Parathyroid adenoma (tissue), 2 donors: ENCODE measurements at regions not wholly inside any gene's neighbourhood (a gene's known extent, or its start where the extent isn't known, plus 50 kb on each side); places are given as distances from the start of the nearest gene placed in this dataset.

Experiments used
- H2AFZ ChIP-seq: fragments of 300-600 bp; sonication (generic); one replicate; pipeline ENCODE4 v1.7.0; 2017; ENCODE audit warnings: antibody characterized with exemption, mild to moderate bottlenecking
- H3K27ac ChIP-seq: fragments of 300-600 bp; sonication (generic); one replicate; pipeline ENCODE4 v1.7.0; 2017
- H3K27me3 ChIP-seq: fragments of 300-600 bp; sonication (generic); one replicate; pipeline ENCODE4 v1.7.0; 2017; ENCODE audit warnings: low read length; ENCODE audit not compliant: control insufficient read depth, insufficient read depth
- H3K36me3 ChIP-seq: fragments of 300-600 bp; sonication (generic); one replicate; pipeline ENCODE4 v1.7.0; 2017; ENCODE audit warnings: low read length; ENCODE audit not compliant: control insufficient read depth, insufficient read depth
- H3K4me1 ChIP-seq: fragments of 300-600 bp; sonication (generic); one replicate; pipeline ENCODE4 v1.7.0; 2017; ENCODE audit warnings: control low read depth
- H3K4me2 ChIP-seq: fragments of 300-600 bp; sonication (generic); one replicate; pipeline ENCODE4 v1.7.0; 2017; ENCODE audit warnings: low read length
- H3K4me3 ChIP-seq: fragments of 300-600 bp; sonication (generic); one replicate; pipeline ENCODE4 v1.7.0; 2017; ENCODE audit warnings: low read depth, low read length
- H3K79me2 ChIP-seq: fragments of 300-600 bp; sonication (generic); one replicate; pipeline ENCODE4 v1.7.0; 2017; ENCODE audit warnings: control low read depth
- H3K9ac ChIP-seq: fragments of 300-600 bp; sonication (generic); one replicate; pipeline ENCODE4 v1.7.0; 2017; ENCODE audit warnings: mild to moderate bottlenecking
- H3K9me3 ChIP-seq: fragments of 300-600 bp; sonication (generic); one replicate; pipeline ENCODE4 v1.7.0; 2017; ENCODE audit warnings: low read length; ENCODE audit not compliant: control insufficient read depth
- CTCF ChIP-seq: fragments of 300-600 bp; sonication (generic); IDR thresholded peaks from one replicate; pipeline ENCODE4 v1.7.0; 2017; ENCODE audit warnings: antibody characterized with exemption, mild to moderate bottlenecking
- donor health status: primary hyperparathyroidism.

- H3K27me3 ChIP-seq, result no peaks in the 10 kb centered on the region
- H3K4me1 ChIP-seq, result no peaks in the 10 kb centered on the region
- no peaks in the 10 kb centered on the region for H3K36me3 ChIP-seq
- peaks cover 3% of the 10 kb centered on the region for H3K9me3 ChIP-seq
- H3K4me2 ChIP-seq, result no peak overlapping the region
- no peaks in the 10 kb centered on the region for H3K79me2 ChIP-seq
- H2AFZ ChIP-seq, result no peak overlapping the region
- no peak overlapping the region for H3K9ac ChIP-seq
- H3K27ac ChIP-seq, result no peak overlapping the region
- H3K4me3 ChIP-seq, result no peak overlapping the region
- TF ChIP-seq CTCF, result no peak
Measured at GRCh38 chr2:181755181-181755580, 74.9 kb upstream of the NEUROD1 start.

DNA sequence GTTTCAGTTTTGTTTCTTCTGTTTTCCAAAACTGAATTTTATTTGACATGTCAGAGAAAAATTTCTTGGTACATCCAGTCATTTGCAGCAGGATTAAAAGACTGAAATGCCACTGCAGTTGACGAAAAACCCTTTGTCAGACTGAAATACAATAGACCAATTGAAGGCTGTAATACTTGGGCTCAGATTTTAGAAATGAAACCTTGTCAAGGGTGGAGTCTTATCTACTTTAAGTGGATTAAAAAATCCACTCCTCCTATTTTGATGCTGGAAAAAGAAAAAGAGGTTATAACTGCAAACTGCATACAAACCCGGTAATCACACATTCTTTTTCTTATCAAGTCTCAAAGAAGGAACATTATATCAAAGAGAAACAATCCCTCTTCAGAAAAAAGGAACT lies 80.2 kb upstream of the NEUROD1 start:
- Histone ChIP-seq H3K9ac (no peak overlapping the region), H3K4me1 (no peaks in the 10 kb centered on the region), H2AFZ (no peak overlapping the region), H3K79me2 (no peaks in the 10 kb centered on the region), H3K9me3 (peaks cover 3% of the 10 kb centered on the region), H3K27ac (no peak overlapping the region), H3K36me3 (no peaks in the 10 kb centered on the region), H3K4me2 (no peak overlapping the region), H3K4me3 (no peak overlapping the region), H3K27me3 (no peaks in the 10 kb centered on the region)
- TF ChIP-seq CTCF, result no peak

GRCh38 chr2:181761175-181761574 lies 80.9 kb upstream of the NEUROD1 start:
- Histone ChIP-seq H3K27me3 (no peaks in the 10 kb centered on the region), H3K4me1 (no peaks in the 10 kb centered on the region), H3K9me3 (peaks cover 3% of the 10 kb centered on the region), H3K79me2 (no peaks in the 10 kb centered on the region), H3K27ac (no peak overlapping the region), H3K36me3 (no peaks in the 10 kb centered on the region), H3K4me3 (no peak overlapping the region), H3K4me2 (no peak overlapping the region), H2AFZ (no peak overlapping the region), H3K9ac (no peak overlapping the region)
- TF ChIP-seq CTCF, result no peak

DNA sequence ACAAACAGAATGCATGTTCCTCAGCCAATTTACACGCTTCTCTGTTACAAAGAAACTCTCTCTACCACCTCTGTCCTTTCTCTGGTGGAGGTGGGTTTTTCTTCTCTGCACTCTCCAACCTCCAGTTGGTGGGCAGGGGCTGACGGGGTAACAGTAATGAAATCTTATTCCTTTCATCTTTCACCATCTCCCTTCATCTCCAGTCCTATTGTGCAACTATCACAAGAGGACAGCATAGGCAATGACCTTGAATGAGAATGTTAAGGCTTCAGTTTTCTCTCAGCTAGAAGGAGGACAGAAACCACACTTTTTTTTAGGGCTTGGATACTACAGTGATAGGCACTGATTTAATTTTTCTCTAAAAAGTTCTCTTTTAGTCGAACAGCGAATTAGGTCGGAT lies 81.7 kb upstream of the NEUROD1 start:
- Histone ChIP-seq H3K79me2 (no peaks in the 10 kb centered on the region), H3K4me1 (no peaks in the 10 kb centered on the region), H3K27me3 (no peaks in the 10 kb centered on the region), H3K27ac (no peak overlapping the region), H3K4me2 (no peak overlapping the region), H3K9ac (no peak overlapping the region), H3K9me3 (peaks cover 3% of the 10 kb centered on the region), H2AFZ (no peak overlapping the region), H3K36me3 (no peaks in the 10 kb centered on the region), H3K4me3 (no peak overlapping the region)
- TF ChIP-seq CTCF, result no peak

DNA sequence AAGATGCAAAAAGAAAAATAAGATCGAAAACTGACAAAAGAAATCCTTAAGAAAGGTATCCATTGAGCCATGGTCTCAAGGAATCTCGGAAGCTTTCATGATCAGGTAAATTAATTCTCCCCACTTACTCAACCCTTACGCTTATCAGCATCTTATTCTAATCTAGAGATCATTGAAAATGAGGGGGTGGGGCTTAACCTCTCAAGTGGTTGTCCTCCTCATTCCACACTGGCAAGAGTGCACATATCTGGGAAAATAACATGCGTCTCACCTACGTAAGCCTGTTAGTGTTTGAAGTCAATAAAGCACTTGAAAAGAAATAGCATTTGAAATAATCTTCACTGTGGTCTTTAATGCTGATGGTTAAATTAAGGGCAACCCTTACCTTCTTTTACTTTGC lies 82.5 kb upstream of the NEUROD1 start:
- Histone ChIP-seq H3K27ac (no peak overlapping the region), H2AFZ (no peak overlapping the region), H3K4me3 (no peak overlapping the region), H3K36me3 (no peaks in the 10 kb centered on the region), H3K9ac (no peak overlapping the region), H3K27me3 (no peaks in the 10 kb centered on the region), H3K4me2 (no peak overlapping the region), H3K9me3 (peaks cover 3% of the 10 kb centered on the region), H3K4me1 (no peaks in the 10 kb centered on the region), H3K79me2 (no peaks in the 10 kb centered on the region)
- TF ChIP-seq CTCF, result no peak
